Esophagus squamous epithelium (tissue), 4 donors: ENCODE measurements at regions not wholly inside any gene's neighbourhood (a gene's known extent, or its start where the extent isn't known, plus 50 kb on each side); places are given as distances from the start of the nearest gene placed in this dataset.

ENCODE experiments used
- CTCF ChIP-seq, 6 experiments: fragments of 450-650 bp in 4 of 6; fragments of 200-600 bp in 2 of 6; sonication (generic) in 2 of 6; IDR thresholded peaks; one replicate each; pipeline ENCODE4 v1.5.1; 2016 to 2019; ENCODE audit warnings: antibody characterized with exemption in 6 of 6, mild to moderate bottlenecking in 4 of 6, moderate library complexity in 4 of 6
- POLR2A ChIP-seq, 4 donors: fragments of 450-650 bp; IDR thresholded peaks; one replicate each; pipeline ENCODE4 v1.6.1; 2017; ENCODE audit warnings: antibody characterized with exemption in 4 of 4, mild to moderate bottlenecking in 4 of 4, moderate library complexity in 3 of 4

DNA sequence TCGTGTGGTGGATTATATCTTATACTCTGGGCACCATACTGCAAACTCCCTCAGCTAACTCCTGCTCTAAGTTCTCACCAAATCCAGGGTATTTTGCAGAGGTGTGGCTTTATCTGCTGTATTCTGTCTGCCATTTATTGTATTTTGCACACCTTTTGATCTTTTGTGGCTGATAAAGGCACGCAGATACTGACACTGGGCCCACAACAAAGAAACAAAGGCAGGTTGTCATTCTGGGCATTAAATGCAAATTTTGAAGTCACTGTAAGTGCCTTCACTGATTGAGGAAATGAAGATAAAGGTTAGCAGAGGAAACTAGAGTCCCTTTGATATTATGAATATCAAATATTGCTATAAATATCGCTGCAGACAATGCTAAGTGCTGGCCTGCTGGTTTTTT lies 265.8 kb upstream of the MEIS1 start:
- TF ChIP-seq CTCF (IDR thresholded peaks at IDR 0.05) (no peak), POLR2A (IDR thresholded peaks at IDR 0.05) (no peak)
